ENCODE measurements at regions not wholly inside any gene's neighbourhood (a gene's known extent, or its start where the extent isn't known, plus 50 kb on each side); places are given as distances from the start of the nearest gene placed in this dataset.

DNA sequence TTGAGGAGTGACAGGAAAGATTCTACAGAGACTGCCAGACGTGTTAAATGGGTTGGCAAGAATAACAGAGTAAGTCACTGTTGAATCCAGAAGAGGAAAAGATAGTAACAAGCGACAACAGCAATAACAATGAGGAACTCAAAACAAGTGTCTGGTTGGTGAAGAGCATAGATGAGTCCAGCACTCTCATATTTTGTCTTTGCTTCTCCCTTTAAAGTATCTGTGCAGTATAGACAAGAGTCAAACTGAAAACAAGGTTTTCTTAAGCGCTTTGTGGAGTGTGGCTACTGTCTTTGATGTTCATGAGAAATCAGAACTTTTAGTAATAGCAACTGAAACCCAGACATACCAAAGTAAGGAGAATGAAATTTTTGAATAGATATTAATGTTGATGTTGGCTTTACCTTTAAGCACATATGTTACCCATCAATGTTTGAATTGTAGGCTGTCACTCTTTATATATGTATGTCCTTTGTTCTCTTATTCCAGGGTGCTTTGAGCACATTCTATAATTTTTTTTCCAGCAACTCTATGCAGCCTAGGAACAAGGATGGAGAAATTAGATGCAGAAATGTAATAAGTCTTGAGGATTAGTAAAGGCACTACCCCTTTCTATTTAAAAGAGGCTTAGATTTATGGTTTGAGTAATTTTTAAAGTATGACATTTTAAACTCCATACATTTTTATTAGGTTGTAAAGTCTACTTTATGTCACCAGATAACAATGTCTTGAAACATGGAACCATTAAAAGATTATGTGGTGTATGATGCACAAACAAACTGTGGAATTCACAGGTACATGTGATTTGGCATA is 185.5 kb downstream of the NFKBIZ start:
- ATAC-seq: peak; percentile 65
- no peak overlapping the region for H3K4me3 Mint-ChIP-seq
- TF ChIP-seq, protein P1, sequence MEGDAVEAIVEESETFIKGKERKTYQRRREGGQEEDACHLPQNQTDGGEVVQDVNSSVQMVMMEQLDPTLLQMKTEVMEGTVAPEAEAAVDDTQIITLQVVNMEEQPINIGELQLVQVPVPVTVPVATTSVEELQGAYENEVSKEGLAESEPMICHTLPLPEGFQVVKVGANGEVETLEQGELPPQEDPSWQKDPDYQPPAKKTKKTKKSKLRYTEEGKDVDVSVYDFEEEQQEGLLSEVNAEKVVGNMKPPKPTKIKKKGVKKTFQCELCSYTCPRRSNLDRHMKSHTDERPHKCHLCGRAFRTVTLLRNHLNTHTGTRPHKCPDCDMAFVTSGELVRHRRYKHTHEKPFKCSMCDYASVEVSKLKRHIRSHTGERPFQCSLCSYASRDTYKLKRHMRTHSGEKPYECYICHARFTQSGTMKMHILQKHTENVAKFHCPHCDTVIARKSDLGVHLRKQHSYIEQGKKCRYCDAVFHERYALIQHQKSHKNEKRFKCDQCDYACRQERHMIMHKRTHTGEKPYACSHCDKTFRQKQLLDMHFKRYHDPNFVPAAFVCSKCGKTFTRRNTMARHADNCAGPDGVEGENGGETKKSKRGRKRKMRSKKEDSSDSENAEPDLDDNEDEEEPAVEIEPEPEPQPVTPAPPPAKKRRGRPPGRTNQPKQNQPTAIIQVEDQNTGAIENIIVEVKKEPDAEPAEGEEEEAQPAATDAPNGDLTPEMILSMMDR (IDR thresholded peaks at IDR 0.05): no peak
- intact Hi-C loops (cut with micrococcal nuclease): no loop called here
- no peak overlapping the region for H3K27ac Mint-ChIP-seq
- peaks cover 9% of the 10 kb centered on the region for H3K4me1 Mint-ChIP-seq (ENCODE audit: low read depth)
- no peak for DNase-seq
- peaks cover 9% of the 10 kb centered on the region for H3K9me3 Mint-ChIP-seq
- no peaks in the 10 kb centered on the region for H3K27me3 Mint-ChIP-seq
- H3K36me3 Mint-ChIP-seq (ENCODE audit: low read depth): peaks cover 2% of the 10 kb centered on the region
- POLR2A ChIA-PET: no interaction called here
- CTCF ChIA-PET: no interaction called here

DNA sequence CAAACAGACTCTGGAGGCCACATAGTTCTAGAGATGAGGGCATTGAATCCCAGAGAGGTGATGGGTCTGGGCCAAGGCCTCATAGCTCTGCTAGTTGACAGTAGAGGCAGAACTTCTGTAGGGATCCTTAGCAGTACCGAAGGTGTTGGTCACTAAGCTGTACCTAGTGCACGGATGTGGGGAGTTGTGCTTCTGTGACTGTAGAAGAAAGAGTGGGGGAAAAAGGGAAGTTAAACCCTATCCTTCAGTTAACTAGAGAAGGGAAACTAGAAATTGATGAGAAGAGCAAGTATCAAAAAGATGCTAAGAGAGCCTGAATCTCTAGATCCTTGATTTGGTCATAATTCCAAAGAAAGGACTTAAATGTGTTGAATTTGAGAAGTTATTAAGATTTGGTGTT is 186.7 kb downstream of the NFKBIZ start:
- peaks cover 8% of the 10 kb centered on the region for H3K4me1 Mint-ChIP-seq (ENCODE audit: low read depth)
- DNase-seq (no peak), ATAC-seq (no peak)
- H3K36me3 Mint-ChIP-seq (ENCODE audit: low read depth): peaks cover 6% of the 10 kb centered on the region
- intact Hi-C loops (cut with micrococcal nuclease): no loop called here
- peaks cover 15% of the 10 kb centered on the region for H3K9me3 Mint-ChIP-seq
- H3K4me3 Mint-ChIP-seq: no peak overlapping the region
- H3K27ac Mint-ChIP-seq: no peak overlapping the region
- TF ChIP-seq, protein P1 (IDR thresholded peaks at IDR 0.05): no peak
- ChIA-PET POLR2A (no interaction called here), CTCF (no interaction called here)
- no peaks in the 10 kb centered on the region for H3K27me3 Mint-ChIP-seq

DNA sequence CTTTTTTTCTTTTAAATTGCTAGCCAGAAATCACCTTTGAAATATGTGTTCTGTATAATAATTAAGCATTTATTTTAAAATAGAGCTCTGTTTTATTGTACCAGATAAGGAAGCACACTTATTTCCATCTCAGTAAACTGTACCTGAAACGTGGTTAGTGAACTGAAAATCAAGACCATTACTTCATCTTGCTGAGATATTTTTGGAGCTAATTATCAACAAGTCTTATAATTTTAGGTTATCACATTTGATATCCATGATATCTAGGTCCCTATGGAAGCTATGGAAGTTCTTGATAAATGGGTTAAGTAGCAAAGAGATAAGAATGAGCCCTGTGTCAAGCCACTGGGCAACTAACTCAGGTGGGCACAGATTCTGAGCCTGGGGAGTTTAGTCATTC is 187.2 kb downstream of the NFKBIZ start:
- POLR2A ChIA-PET: no interaction called here
- DNase-seq: no peak
- H3K27ac Mint-ChIP-seq: no peak overlapping the region
- CTCF ChIA-PET: interaction anchor here (0.9 to 1.1 kb wide), 2 partner anchors 11 to 234 kb away, joined by 3 read pairs; no protein-coding TSS in a partner anchor
- peaks cover 11% of the 10 kb centered on the region for H3K36me3 Mint-ChIP-seq (ENCODE audit: low read depth)
- H3K9me3 Mint-ChIP-seq: peaks cover 19% of the 10 kb centered on the region
- TF ChIP-seq, protein P1 (IDR thresholded peaks at IDR 0.05): no peak
- H3K4me3 Mint-ChIP-seq: no peak overlapping the region
- no peak for ATAC-seq
- intact Hi-C loops (cut with micrococcal nuclease): no loop called here
- peaks cover 5% of the 10 kb centered on the region for H3K4me1 Mint-ChIP-seq (ENCODE audit: low read depth)
- H3K27me3 Mint-ChIP-seq: no peaks in the 10 kb centered on the region

- intact Hi-C loops (cut with micrococcal nuclease): no loop called here
- Mint-ChIP-seq H3K27me3 (no peaks in the 10 kb centered on the region), H3K4me3 (no peak overlapping the region), H3K27ac (no peak overlapping the region), H3K36me3 (ENCODE audit: low read depth) (peaks cover 11% of the 10 kb centered on the region), H3K4me1 (ENCODE audit: low read depth) (peaks cover 5% of the 10 kb centered on the region), H3K9me3 (peaks cover 19% of the 10 kb centered on the region)
- TF ChIP-seq, protein P1 (IDR thresholded peaks at IDR 0.05): no peak
- ATAC-seq: no peak
- ChIA-PET POLR2A (interaction anchor here (0.8 kb wide), 1 partner anchor 188 kb away, joined by 5 read pairs; the partner anchor contains the start of gene NFKBIZ), CTCF (interaction anchor here (0.9 to 1.4 kb wide), 3 partner anchors 10 to 235 kb away, joined by 3 read pairs; no protein-coding TSS in a partner anchor)
- no peak for DNase-seq
Observed at GRCh38 chr3:102037209-102037608, 187.9 kb downstream of the NFKBIZ start.

GRCh38 chr3:102037791-102038190 is 188.5 kb downstream of the NFKBIZ start:
- ChIA-PET CTCF (interaction anchor here (1.4 kb wide), 1 partner anchor 188 kb away, joined by 3 read pairs; no protein-coding TSS in a partner anchor), POLR2A (interaction anchor here (0.8 kb wide), 1 partner anchor 188 kb away, joined by 5 read pairs; the partner anchor contains the start of gene NFKBIZ)
- no peak for ATAC-seq

More at GRCh38 chr3:102037791-102038190, 188.5 kb downstream of the NFKBIZ start:
- DNase-seq: no peak
- Mint-ChIP-seq H3K36me3 (ENCODE audit: low read depth) (peaks cover 11% of the 10 kb centered on the region), H3K4me3 (no peak overlapping the region), H3K4me1 (ENCODE audit: low read depth) (peaks cover 5% of the 10 kb centered on the region), H3K9me3 (peaks cover 19% of the 10 kb centered on the region), H3K27me3 (no peaks in the 10 kb centered on the region), H3K27ac (no peak overlapping the region)
- intact Hi-C loops (cut with micrococcal nuclease): no loop called here
- TF ChIP-seq, protein P1 (IDR thresholded peaks at IDR 0.05): no peak

All from activated CD8-positive, alpha-beta T cell treated with anti-CD3 and anti-CD28 coated beads for 36 hours (primary cell).